ENCODE measurements at regions not wholly inside any gene's neighbourhood (a gene's known extent, or its start where the extent isn't known, plus 50 kb on each side); places are given as distances from the start of the nearest gene placed in this dataset.

DNA sequence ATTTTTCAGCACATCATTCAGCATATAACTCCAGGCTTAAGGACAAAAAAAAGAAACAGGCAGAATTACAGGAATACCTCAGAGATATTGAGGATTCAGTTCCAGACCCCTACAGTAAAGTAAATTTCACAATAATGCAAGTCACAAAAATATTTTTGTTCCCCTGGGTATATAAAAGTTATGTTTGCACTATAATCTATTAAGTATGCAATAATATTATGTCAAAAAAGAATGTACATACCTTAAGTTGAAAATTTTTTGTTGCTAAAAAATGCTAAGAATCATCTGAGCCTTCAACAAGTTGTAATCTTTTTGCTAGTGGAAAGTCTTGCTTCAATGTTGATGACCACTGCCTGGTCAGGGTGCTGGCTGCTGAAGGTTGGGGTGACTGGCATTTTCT, 2532.5 kb downstream of the ARAP2 start:
- ChIA-PET POLR2A (no interaction called here), CTCF (no interaction called here)
- Histone ChIP-seq H3K9me3 (no peaks in the 10 kb centered on the region), H3K4me3 (no peak overlapping the region), H3K27ac (no peak overlapping the region), H3K4me2 (no peak overlapping the region), H3K4me1 (no peaks in the 10 kb centered on the region)
- DNase-seq (ENCODE audit: low read depth in 1 of 2, low spot score in 1 of 2) (no peak), ATAC-seq (no peak), FAIRE-seq (no peak)
- no peak for TF ChIP-seq JUNB (IDR thresholded peaks at IDR 0.05)

DNA sequence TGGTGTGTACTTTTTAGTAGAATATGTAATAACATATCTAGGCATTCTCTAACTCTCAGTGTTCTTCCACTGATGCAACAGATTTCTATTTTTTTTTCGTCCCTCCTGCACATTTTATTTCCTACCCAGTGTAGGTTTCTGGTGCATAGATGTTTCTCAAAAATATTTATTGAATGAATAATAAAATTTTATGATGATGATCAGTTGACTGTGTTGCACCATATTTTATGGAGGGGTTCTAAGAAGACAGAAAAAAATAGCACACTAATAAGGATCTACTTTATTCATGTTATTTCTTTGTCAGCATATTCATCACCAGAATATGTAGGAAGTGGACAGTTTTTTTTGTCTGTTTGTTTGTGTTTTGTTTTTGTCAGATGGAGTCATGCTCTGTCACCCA, 2529.3 kb downstream of the ARAP2 start:
- no peak for DNase-seq (ENCODE audit: low read depth in 1 of 2, low spot score in 1 of 2)
- H3K27ac ChIP-seq: no peak overlapping the region
- FAIRE-seq: no peak
- CTCF ChIA-PET: no interaction called here
- WGBS (ENCODE audit: missing lambda C conversion rate): 36% methylated on average over 1 of the region's 1 CpG
- no peaks in the 10 kb centered on the region for H3K4me1 ChIP-seq
- POLR2A ChIA-PET: no interaction called here
- no peak overlapping the region for H3K4me2 ChIP-seq
- no peak overlapping the region for H3K4me3 ChIP-seq
- no peaks in the 10 kb centered on the region for H3K9me3 ChIP-seq
- no peak for ATAC-seq
- TF ChIP-seq, protein P1, sequence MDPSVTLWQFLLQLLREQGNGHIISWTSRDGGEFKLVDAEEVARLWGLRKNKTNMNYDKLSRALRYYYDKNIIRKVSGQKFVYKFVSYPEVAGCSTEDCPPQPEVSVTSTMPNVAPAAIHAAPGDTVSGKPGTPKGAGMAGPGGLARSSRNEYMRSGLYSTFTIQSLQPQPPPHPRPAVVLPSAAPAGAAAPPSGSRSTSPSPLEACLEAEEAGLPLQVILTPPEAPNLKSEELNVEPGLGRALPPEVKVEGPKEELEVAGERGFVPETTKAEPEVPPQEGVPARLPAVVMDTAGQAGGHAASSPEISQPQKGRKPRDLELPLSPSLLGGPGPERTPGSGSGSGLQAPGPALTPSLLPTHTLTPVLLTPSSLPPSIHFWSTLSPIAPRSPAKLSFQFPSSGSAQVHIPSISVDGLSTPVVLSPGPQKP (IDR thresholded peaks at IDR 0.05; ENCODE audit: low read depth, low read length): no peak
- TF ChIP-seq, protein P2, sequence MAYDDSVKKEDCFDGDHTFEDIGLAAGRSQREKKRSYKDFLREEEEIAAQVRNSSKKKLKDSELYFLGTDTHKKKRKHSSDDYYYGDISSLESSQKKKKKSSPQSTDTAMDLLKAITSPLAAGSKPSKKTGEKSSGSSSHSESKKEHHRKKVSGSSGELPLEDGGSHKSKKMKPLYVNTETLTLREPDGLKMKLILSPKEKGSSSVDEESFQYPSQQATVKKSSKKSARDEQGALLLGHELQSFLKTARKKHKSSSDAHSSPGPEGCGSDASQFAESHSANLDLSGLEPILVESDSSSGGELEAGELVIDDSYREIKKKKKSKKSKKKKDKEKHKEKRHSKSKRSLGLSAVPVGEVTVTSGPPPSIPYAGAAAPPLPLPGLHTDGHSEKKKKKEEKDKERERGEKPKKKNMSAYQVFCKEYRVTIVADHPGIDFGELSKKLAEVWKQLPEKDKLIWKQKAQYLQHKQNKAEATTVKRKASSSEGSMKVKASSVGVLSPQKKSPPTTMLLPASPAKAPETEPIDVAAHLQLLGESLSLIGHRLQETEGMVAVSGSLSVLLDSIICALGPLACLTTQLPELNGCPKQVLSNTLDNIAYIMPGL (CRISPR knock-in tag; IDR thresholded peaks at IDR 0.05; ENCODE audit: borderline replicate concordance): no peak
- no peak for TF ChIP-seq TP53 (CRISPR knock-in tag; IDR thresholded peaks at IDR 0.05)
- no peak for TF ChIP-seq CBX2 (IDR thresholded peaks at IDR 0.05; ENCODE audit: borderline replicate concordance, low read depth)
- TF ChIP-seq POLR2A (IDR thresholded peaks at IDR 0.05; ENCODE audit: low read length): no peak
- TF ChIP-seq, protein P3, sequence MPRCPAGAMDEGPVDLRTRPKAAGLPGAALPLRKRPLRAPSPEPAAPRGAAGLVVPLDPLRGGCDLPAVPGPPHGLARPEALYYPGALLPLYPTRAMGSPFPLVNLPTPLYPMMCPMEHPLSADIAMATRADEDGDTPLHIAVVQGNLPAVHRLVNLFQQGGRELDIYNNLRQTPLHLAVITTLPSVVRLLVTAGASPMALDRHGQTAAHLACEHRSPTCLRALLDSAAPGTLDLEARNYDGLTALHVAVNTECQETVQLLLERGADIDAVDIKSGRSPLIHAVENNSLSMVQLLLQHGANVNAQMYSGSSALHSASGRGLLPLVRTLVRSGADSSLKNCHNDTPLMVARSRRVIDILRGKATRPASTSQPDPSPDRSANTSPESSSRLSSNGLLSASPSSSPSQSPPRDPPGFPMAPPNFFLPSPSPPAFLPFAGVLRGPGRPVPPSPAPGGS (IDR thresholded peaks at IDR 0.05): no peak
- no peak for TF ChIP-seq POLR2AphosphoS2 (conservative IDR thresholded peaks at IDR 0.05; ENCODE audit: low read length)
- no peak for TF ChIP-seq NPAS2 (CRISPR knock-in tag; IDR thresholded peaks at IDR 0.05; ENCODE audit: borderline replicate concordance)

DNA sequence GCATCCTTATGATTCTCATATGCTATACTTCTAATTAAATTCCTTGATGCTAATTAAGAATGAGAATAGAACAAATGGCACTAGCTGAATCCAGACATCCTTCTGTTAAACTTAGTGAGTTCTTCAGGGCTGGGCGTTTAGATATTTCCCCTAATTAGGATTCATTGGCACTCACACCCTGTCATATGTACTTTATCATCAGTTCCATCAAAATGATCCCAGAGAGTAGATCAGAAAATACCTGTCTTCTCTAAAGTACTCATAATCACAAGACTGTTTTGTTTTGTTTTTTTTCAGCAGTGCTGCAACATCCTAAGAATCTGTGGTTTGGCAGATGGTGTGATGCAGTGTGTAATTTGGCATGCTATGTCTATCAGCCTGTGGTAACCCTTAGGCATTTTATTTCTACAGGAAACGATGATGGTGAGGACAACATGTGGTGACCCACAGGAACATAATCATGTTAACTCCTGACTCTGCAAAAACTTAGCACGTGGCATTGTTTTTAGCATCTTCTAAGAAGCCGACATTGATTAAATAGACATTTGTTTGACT, 2528.4 kb downstream of the ARAP2 start:
- DNase-seq (ENCODE audit: low read depth in 1 of 2, low spot score in 1 of 2): no peak
- CTCF ChIA-PET: no interaction called here

DNA sequence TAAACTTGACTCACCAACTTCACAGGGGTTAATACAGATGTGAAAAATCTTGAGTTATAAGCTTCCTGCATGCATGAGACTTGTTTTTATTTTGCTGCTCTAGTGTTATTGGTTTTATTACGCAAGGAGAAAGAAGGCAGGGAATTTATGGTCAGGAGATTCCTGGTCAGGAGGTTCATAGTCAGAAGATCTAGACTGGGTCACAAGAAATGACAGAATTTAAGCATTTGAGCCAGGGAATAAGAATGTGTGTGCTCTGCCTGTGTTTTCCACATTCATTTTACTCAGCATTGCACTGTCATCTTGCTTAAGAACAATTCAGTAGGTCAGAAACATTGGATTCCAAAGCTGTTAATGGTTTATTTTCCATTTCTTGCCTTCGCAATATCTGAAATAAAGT, 2522.1 kb downstream of the ARAP2 start:
- TF ChIP-seq MAZ (IDR thresholded peaks at IDR 0.05; ENCODE audit: borderline replicate concordance, low read depth, low read length): no peak
- no peak for TF ChIP-seq RFX5 (IDR thresholded peaks at IDR 0.05)
- no peak for TF ChIP-seq RCOR1 (IDR thresholded peaks at IDR 0.05; ENCODE audit: low read depth, low read length)
- TF ChIP-seq, protein P4, sequence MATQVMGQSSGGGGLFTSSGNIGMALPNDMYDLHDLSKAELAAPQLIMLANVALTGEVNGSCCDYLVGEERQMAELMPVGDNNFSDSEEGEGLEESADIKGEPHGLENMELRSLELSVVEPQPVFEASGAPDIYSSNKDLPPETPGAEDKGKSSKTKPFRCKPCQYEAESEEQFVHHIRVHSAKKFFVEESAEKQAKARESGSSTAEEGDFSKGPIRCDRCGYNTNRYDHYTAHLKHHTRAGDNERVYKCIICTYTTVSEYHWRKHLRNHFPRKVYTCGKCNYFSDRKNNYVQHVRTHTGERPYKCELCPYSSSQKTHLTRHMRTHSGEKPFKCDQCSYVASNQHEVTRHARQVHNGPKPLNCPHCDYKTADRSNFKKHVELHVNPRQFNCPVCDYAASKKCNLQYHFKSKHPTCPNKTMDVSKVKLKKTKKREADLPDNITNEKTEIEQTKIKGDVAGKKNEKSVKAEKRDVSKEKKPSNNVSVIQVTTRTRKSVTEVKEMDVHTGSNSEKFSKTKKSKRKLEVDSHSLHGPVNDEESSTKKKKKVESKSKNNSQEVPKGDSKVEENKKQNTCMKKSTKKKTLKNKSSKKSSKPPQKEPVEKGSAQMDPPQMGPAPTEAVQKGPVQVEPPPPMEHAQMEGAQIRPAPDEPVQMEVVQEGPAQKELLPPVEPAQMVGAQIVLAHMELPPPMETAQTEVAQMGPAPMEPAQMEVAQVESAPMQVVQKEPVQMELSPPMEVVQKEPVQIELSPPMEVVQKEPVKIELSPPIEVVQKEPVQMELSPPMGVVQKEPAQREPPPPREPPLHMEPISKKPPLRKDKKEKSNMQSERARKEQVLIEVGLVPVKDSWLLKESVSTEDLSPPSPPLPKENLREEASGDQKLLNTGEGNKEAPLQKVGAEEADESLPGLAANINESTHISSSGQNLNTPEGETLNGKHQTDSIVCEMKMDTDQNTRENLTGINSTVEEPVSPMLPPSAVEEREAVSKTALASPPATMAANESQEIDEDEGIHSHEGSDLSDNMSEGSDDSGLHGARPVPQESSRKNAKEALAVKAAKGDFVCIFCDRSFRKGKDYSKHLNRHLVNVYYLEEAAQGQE (IDR thresholded peaks at IDR 0.05): no peak
- no peak for TF ChIP-seq EHMT2 (IDR thresholded peaks at IDR 0.05; ENCODE audit: low read depth)
- TF ChIP-seq MYC (IDR thresholded peaks at IDR 0.05; ENCODE audit: borderline replicate concordance, low read length): no peak
- no peak for TF ChIP-seq ZSCAN20 (CRISPR knock-in tag; IDR thresholded peaks at IDR 0.05)
- no peak for TF ChIP-seq CBX8 (IDR thresholded peaks at IDR 0.05)
- TF ChIP-seq ZC3H11A (IDR thresholded peaks at IDR 0.05): no peak
- TF ChIP-seq, protein P1 (IDR thresholded peaks at IDR 0.05; ENCODE audit: low read depth, low read length): no peak
- no peak for TF ChIP-seq HOXB13 (CRISPR knock-in tag; IDR thresholded peaks at IDR 0.05; ENCODE audit: low read depth)
- ATAC-seq: no peak
- POLR2A ChIA-PET: no interaction called here

More for the DNA sequence above, 2528.4 kb downstream of the ARAP2 start:
- WGBS (ENCODE audit: missing lambda C conversion rate): 18% methylated on average over 4 of the region's 4 CpGs
- FAIRE-seq (no peak), ATAC-seq (no peak)
- Histone ChIP-seq H3K4me1 (no peaks in the 10 kb centered on the region), H3K9me3 (no peaks in the 10 kb centered on the region), H3K27ac (no peak overlapping the region), H3K4me2 (no peak overlapping the region), H3K4me3 (no peak overlapping the region)
- POLR2A ChIA-PET: no interaction called here
- no peak for TF ChIP-seq SREBF2 (IDR thresholded peaks at IDR 0.05)
- TF ChIP-seq RARB (CRISPR knock-in tag; IDR thresholded peaks at IDR 0.05): no peak
- no peak for TF ChIP-seq FOXS1 (CRISPR knock-in tag; IDR thresholded peaks at IDR 0.05)
- TF ChIP-seq JUN (IDR thresholded peaks at IDR 0.05): no peak
- TF ChIP-seq NR3C1 (IDR thresholded peaks at IDR 0.05): no peak
- no peak for TF ChIP-seq MYC (IDR thresholded peaks at IDR 0.05; ENCODE audit: borderline replicate concordance, low read length)
- no peak for TF ChIP-seq EHF (CRISPR knock-in tag; IDR thresholded peaks at IDR 0.05)
- TF ChIP-seq HOXB5 (CRISPR knock-in tag; IDR thresholded peaks at IDR 0.05): no peak
- no peak for TF ChIP-seq RCOR1 (IDR thresholded peaks at IDR 0.05; ENCODE audit: low read depth, low read length)

More for the DNA sequence above, 2522.1 kb downstream of the ARAP2 start:
- Histone ChIP-seq H3K4me2 (no peak overlapping the region), H3K27ac (no peak overlapping the region), H3K9me3 (no peaks in the 10 kb centered on the region), H3K4me3 (no peak overlapping the region), H3K4me1 (no peaks in the 10 kb centered on the region)
- DNase-seq (ENCODE audit: low read depth in 1 of 2, low spot score in 1 of 2) (no peak), FAIRE-seq (no peak)
- CTCF ChIA-PET: no interaction called here
- WGBS (ENCODE audit: missing lambda C conversion rate): 57% methylated on average over 2 of the region's 2 CpGs
